Hindlimb muscle (tissue), 1 donor: ENCODE measurements at regions not wholly inside any gene's neighbourhood (a gene's known extent, or its start where the extent isn't known, plus 50 kb on each side); places are given as distances from the start of the nearest gene placed in this dataset.

ENCODE experiments used
- DNase-seq: peaks from one replicate; pipeline ENCODE4 v3.0.0-alpha.2; 2013

DNA sequence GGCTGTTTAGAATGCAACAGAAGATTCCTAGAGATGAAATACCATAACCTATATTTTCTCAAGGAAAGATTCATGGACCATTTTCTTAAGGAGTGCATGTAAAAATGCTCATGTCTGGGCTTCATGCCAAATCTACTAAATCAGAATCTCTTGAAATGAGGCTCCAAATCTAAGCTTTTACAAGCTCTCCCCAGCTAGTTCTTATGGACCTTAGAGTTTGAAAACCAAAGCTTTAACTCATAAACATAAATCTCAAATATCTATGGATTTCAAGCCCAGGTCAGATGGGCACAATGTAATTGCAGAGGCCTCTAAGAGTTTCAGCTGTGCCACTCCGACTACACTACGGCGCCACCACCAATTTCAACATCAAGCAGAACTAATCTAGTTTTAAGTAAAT is 117.3 kb upstream of the CAND1 start:
- peak; percentile 14 for DNase-seq

DNA sequence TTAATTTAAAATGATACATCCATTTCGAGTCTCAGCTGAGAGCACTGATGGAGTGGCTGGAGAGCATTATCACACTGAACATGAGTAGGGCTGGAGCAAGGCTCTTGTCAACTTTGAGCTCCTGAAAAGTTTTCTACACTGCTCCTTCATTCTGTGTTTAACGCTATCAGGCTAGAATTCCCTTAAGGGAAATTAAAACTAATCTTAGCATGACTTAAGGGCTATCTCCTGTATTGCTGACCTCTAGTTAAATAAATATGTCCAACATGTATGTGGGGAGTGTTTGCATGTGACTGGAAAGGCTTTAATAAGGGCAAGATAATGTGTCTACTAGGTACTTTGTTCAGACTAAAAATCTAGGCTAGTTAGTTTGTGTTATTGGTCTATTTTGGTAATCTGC is 116.7 kb upstream of the CAND1 start:
- no peak for DNase-seq

DNA sequence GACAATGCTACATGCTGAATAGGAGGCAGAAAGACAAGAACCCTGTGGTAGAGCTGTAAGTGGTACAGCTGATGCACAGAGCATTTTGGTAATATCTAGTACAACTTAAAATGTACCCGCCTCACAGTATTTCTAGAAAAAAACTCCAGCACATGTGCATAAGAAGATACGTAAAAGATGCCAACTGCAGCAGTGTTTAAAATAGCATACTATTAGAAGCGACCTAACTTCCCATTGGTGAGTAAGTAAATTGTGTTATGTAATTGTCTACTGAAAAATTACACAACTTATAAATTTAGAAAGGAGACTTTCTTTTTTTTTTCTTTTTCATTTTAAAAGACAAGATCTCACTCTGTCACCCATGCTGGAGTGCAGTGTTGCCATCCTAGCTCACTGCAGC is 114.3 kb upstream of the CAND1 start:
- DNase-seq: no peak

DNA sequence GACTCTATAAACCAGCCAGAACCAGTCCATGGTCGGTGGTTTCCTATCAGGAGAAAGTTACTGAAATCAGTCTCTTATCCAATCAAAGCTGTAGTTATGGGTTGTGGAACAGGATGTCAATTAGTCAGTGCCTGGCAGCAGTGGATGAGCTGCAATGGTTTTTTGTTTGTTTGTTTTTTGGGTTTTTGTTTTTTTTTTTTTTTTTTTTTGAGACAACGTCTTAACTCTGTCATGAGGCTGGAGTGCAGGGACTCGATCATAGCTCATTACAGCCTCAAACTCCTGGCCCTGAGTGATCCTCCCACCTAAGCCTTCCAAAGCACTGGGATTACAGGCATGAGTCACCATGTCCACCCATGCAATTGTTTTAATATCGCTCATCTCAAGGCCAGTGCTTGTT is 113.3 kb upstream of the CAND1 start:
- DNase-seq: no peak

DNA sequence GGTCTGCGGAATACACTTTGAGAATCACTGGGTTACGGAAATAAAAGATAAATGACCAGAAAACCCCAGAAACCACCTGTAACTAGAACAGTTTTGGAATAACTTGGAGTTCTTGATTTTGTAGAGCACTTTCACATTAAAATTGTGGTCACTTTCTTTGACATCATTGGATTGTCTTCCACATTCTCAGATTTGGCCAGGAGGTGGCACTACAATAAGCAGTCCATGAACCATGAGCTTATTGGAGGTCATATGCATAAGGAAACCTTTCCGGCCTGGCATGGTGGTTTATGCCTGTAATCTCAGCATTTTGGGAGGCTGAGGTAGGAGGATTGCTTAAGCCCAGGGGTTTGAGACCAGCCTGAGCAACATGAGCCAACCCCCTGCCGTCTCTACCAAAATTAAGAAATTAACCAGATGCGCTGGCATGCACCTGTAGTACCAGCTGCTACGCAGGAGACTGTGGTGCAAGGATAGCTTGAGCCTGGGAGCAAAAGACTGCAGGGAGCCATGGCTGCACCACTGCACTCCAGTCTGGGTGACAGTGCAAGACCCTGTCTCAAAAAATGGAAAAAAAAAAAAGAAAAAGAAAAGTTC is 107.7 kb upstream of the CAND1 start:
- no peak for DNase-seq

DNA sequence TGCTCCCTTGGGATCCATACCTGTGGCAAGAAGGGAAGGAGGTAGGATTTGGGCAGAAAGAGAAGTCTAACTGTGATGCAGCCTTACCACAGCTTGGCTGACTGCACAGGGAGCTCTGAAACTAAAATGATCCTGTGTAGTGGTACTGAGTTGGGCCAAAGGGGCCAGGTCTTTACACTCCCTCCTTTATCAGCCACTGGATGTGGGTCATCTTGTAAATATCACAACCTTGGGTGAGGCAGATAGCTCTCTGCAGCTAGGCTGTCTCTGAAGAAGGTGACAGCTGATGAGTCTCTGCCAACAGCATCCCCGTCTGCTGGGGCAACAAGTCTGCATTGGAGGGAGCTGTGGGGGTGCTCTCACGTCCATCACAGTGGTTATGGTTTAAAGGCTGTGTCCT is 95.9 kb upstream of the CAND1 start:
- no peak for DNase-seq

DNA sequence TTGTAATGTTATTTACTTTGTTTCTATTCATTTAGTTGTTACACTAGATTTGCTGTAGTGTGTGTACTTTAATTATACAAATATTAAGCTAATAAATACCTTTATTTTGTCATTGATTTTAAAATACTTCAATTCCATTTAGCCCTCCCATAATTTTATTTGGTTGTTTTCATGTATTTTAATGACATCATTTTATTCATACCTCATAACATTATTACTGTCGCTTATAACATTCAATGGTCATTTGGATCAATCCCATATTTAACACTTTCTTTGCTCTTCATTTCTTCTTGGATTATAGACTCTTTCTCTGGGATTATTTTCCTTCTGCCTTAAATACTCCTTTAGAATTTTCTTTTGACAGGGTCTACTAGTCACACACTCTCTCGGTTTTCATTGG is 86.6 kb upstream of the CAND1 start:
- DNase-seq: no peak

DNA sequence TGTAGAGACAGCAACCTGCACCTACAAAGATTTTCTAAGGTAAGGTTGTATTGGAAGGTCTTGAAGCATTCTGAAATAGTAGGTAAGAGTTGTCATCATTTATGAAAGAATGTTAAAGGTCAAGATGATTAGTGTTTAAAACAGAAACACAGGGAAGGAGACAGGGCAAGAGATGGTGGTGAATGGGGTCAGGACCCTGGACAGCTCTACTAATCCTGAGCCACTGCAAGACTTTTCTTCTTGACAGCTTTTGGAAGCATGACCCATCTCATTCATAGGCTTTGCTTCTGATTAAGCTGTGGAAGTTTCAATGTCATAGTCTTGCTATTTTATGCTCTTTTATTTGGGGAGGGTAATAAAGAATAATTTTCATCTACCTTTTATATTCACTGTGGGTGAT is 75.5 kb upstream of the CAND1 start:
- DNase-seq: peak; percentile 19

DNA sequence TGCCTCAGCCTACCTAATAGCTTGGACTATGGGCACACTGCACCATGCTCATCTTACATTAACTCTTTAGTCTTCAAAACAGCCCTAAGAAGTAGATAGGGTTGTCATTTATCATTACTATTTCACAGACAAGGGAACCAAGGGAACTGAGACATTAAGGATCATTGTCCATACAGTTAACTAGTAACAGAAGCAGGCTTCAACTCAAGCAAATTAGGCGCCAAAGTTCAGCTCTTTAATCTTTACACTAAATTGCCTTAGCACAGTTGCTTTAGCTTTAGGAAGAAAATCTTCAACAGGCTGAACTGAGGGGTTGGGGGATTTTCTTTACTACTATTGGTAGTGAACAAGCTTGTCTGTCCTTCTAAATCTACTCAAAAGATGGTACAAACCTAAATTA is 68.8 kb upstream of the CAND1 start:
- DNase-seq: no peak

DNA sequence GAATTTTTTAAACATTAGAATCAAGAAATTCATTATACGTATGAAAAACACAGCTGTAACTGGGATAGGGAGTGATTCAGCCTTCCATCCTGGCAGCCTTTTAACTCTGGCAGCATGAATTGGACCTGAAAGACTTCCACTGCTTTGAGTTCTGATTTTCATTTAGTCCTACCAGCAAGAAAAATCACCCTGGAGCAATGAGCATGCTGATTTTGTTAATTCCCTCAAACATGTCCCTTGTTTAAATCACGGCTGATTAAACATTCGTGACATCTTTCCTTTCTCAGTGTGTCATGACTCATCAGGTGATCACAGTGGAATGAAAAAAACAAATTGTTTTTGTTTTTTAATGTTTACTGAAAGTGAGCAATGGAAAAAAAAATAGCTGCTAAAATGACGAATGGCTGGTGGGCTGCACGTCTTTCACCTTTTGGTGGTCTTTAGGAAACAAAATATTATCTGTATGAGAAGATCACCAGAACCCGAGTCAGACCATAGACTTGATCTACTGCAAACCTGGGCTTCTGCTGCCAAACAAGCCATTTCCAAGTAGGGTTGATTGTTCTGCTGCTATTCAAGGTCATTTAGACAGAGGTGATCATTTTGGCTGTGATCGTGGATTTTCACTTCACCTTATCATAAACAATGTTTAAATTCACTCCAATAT is 67.0 kb upstream of the CAND1 start:
- DNase-seq: no peak

DNA sequence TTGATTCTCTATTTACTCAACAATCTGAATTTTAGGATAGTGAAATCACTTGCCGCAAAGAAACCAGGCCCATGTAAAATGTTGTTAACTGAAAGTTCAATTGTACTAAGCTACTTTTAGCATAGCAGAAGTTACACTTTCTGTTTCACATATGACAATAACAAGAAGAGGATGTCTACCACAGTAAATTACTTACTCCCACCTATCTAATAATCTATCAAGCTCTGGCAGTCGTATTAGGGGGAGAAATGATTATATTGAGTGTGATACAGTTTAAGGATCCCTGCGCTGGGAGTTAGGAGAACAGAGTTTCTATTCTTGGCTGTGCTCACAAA is 66.5 kb upstream of the CAND1 start:
- DNase-seq: no peak

DNA sequence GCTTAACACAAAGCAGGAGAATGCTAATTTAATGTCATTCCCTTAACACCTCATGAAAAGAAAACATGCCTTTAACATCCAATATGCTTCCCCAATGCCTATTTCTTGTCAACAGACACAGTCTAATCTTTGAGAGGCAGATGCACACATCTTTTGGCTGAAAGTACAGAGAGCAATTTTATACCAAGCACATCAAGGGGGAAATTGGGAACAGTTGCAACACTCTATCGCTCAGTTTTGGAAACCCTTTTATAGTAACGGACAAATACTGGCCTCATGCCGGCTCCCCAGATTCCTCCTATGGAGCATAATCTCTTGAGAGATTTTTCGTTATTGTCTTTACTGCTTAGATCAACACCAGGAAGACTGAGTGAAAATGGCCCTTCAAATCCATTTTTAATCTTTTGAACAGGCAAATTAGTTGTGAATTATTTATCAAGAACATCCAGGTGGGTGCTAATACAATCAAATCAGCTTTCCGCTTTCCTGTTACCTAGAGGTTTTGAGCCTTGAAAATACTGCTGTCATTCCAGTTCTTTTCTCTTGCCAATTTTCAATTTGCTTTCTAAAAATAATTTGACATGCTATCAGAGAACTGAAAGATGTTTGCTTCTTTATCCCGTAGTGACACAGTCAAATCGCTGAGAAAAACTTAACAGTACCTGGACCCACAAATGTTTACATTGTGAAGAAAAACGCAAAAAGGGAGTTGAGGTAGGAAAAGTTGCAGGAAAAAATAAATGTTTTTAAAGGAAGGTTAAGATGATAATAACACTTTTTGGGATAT is 60.7 kb upstream of the CAND1 start:
- no peak for DNase-seq

DNA sequence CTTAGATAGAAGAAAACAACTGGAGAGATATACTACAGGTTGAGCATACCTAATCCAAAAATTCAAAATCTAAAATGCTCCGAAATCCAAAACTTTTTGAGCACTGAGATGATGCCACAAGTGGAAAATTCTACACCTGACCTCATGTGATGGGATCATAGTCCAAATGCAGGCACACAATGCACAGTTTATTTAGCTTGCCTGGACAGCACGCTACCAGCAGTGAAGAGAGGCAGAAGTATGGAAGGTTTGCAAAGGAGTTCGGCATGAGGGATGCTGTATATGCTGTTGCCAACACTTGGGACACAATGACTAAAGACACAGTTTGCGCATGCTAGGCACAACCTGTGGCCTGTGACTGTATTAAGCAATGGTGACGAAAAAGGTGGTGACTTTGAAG is 58.1 kb upstream of the CAND1 start:
- DNase-seq: no peak

DNA sequence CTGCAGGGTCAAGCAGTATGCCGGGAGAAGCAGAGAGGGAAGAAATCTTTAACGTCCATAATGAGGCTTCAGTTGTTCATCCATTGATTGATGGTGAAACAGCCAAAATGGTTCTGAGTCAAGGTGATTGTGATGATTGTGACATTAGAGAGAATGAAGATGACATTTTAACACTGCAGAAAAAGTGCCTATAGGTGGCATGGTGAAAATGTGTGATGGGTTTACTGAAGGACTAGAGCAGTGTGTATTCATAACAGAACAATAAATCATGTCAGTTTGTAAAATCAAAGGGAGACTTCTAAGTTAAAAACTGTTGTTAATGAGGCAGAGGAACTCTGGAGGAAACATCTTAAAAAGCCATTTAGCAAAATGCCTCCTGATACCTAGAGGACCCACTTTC is 57.7 kb upstream of the CAND1 start:
- DNase-seq: no peak

DNA sequence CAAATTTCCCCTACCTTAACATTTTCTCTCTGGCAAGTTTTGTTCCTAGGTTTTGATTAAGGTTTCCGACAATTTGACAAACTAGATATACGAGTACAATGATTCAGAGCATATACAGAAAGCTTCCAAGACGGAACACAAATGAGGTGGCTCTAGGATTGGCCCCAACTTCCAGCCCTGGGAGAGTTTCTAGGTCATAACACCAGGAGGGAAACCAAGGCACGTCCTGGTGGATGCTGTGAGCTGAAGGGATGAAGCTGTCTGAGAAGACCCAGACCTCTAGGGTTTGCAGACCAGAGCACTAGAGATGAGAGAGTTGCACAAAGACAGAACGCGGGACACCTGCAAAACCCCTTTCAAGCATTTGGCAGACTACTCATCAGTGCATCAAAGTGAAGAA is 51.5 kb upstream of the CAND1 start:
- DNase-seq: no peak
